ENCODE measurements at regions not wholly inside any gene's neighbourhood (a gene's known extent, or its start where the extent isn't known, plus 50 kb on each side); places are given as distances from the start of the nearest gene placed in this dataset.

DNA sequence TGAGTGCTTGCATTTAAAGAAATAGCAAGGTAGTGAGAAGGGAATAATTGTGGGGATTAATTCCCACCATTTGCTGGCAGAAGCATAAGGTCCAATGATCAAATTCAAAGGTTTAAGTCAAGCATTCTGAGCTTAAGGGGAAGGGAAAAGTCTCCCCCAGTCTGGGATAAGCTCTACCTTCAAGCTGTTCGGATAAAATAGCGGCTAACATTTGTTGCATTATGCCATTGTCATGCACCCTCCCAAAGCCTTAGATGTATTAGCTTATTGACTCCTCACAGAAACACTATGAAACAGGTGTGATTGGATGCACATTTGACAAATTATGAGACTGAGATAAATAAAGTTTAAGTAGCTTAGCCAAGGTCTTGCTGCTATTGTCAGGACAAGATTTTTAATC is 52.2 kb upstream of the TGIF1 start:
- TF ChIP-seq, protein P1, sequence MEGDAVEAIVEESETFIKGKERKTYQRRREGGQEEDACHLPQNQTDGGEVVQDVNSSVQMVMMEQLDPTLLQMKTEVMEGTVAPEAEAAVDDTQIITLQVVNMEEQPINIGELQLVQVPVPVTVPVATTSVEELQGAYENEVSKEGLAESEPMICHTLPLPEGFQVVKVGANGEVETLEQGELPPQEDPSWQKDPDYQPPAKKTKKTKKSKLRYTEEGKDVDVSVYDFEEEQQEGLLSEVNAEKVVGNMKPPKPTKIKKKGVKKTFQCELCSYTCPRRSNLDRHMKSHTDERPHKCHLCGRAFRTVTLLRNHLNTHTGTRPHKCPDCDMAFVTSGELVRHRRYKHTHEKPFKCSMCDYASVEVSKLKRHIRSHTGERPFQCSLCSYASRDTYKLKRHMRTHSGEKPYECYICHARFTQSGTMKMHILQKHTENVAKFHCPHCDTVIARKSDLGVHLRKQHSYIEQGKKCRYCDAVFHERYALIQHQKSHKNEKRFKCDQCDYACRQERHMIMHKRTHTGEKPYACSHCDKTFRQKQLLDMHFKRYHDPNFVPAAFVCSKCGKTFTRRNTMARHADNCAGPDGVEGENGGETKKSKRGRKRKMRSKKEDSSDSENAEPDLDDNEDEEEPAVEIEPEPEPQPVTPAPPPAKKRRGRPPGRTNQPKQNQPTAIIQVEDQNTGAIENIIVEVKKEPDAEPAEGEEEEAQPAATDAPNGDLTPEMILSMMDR (IDR thresholded peaks at IDR 0.05), result no peak
- TF ChIP-seq EP300 (IDR thresholded peaks at IDR 0.05), result no peak
- TF ChIP-seq POLR2A (IDR thresholded peaks at IDR 0.05), result no peak
